NCI-H1417 treated with DMSO at 0.1 percent for 48 hours (cell line): ENCODE measurements at regions not wholly inside any gene's neighbourhood (a gene's known extent, or its start where the extent isn't known, plus 50 kb on each side); places are given as distances from the start of the nearest gene placed in this dataset.
A peak's percentile ranks its signal among the peaks of the same experiment; 100 is the strongest.
"Not testable (repeated sequence)": the region's sequence is repeated elsewhere in the genome, so short reads cannot be mapped to it uniquely, and the experiment has no call there.

Experiments
- DNase-seq: peaks from one replicate; lab custom pipeline; 2025; lab: John Stamatoyannopoulos, UW

- no peak for DNase-seq
Observed at GRCh38 chr2:4047961-4048891, 344.9 kb downstream of the DCDC2C start.

- no peak for DNase-seq
Observed at GRCh38 chr2:4049463-4049862, 346.1 kb downstream of the DCDC2C start.

GRCh38 chr2:4053769-4054493, 350.6 kb downstream of the DCDC2C start:
- DNase-seq: no peak

DNA sequence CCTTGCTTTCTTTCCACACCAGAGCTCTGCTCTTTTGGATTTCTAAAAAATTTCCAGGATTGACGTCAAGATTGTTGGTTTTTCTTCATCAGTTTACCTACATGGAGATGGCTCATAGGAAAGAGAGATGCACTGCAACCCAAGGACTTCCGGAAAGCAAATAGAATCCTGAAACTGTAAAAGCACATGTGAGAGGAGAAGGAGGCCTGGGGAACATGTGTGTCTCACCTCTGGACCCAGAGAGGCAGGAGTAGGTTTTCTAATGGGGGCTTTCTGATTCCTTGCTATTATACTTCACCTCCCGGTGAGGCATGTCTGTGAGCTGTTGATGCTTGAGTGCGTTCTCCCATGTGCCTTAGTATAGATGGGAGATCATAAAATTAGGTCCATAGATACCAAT, 362.8 kb downstream of the DCDC2C start:
- DNase-seq: no peak

- DNase-seq: no peak
Observed at GRCh38 chr2:4073026-4073569, 369.7 kb downstream of the DCDC2C start.

DNA sequence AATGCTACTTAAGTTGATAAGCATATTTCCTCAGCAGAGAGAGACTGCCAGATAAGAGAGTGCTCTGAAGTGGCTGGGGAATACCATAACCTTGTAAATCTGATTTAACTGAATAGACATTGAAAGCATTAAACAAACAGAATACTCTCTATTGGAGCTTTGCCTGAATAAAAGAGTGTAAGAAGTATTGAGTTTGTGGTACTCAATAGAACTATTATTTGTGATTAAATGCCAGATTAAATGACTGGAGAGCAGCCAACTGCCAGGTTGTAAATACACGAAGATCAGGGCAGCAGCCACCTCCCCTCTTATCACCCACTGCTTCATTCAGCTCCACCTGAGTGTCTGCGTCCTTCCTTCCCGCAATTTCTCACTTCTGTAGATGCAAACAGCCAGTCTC, 373.6 kb downstream of the DCDC2C start:
- peak; percentile 53 for DNase-seq

DNA sequence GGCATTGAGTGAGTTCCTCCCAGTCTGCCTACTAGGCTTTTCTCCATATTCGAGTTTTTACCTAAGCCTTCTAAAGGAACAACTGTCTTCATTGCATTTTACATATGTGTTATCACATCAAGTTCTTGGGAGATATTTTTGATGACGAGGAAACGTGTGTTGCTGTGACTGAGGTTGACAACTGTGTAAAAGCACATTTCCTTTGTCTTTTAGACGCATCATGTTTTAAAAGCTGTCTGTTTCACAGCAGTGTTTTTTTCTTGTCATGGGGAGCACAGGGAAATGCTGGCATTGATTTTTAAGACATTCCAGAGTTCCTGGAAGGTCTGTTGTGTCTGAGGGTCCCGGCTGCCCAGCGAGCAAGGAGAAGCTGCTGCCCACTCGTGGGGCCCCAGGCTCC, 381.8 kb downstream of the DCDC2C start:
- no peak for DNase-seq

GRCh38 chr2:4090668-4091630, 387.6 kb downstream of the DCDC2C start:
- DNase-seq: no peak

DNA sequence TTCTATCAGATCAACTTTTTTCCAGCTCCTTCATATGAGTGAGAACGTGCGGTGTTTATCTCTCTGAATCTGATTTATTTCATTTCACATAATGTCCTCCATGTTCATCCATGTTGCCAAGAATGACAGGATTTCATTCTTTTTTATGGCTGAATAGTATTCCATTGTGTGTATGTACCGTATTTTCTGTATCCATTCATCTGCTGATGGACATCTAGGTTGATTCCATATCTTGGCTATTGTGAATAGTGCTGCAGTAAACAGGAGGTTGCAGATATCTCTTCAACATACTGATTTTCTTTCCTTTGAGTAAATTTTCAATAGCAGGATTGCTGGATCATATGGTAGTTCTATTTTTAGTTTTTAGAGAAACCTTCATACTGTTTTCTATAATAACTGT, 388.5 kb downstream of the DCDC2C start:
- DNase-seq: no peak

- DNase-seq: no peak
Observed at GRCh38 chr2:4094743-4095142, 391.4 kb downstream of the DCDC2C start.

DNA sequence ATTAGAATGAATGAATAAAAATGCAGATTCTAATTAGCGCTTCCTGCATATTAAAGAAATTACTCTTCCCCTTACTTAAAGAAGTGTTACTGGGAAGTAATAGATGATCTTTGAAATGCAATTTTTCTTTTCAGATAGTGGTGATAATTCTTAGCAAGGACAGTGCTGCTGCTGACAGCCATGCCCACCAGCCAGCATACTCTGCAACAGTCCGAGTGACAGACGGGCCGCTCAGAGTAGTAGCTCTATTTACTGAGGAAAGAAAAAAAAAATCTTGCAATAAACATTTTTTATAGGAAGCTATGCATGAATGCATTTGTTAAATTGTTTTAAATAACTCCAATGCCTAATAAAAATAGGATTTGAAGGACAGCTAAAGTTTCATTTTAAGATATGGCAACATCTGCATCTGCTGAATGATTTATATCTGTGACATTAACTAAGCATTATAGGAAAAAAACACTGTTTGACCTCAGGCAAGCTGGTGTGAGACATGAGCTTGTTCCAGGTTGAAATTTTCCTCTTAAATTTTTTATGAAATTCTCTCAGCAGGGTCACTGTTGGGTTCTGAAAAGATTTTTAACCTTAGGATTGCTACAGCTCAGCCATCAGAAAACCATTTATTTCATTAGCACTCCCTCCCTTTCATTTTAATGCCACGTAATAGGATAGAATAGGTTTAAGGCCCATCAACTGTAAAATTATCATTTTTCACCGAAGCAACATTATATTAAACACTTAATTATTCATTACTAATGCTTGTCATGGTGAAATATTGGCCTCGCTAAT, 393.8 kb downstream of the DCDC2C start:
- DNase-seq: no peak

DNA sequence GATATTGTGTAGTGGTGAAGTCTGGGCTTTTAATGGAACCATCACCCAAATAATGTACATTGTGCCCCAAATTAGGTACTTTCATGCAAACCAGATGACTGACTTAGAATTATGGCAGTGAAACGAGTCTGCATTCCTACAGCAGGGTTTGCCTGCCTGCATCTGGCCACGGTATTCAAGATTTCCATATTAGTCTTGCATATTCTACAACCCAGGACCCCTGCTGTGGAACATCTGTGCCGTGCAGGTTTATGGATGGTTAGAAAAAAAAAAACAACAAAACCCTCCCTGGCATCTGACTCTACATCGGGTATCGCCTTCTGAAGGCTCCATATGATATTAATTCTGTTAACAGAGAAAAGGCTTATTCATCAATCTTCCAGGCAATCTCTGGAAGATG, 394.8 kb downstream of the DCDC2C start:
- DNase-seq: no peak

DNA sequence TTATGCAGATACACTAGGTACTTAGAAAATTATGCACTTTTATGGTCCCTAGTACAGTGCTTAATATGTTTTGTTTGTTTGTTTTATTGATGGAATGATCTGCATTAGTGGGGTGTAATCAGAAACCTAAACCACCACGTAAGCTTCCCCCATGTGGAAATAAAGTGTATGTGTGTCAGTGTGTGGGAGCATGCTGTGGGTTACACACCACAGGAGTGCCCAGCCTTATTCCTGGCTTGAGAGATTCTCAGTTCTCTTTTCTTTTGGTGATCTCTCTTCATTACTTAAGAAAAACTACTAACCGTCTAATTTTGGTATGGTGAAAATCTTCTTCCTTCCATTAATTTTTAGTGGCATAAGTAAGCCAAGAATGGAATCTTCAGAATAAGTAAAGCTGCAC, 398.6 kb downstream of the DCDC2C start:
- no peak for DNase-seq

GRCh38 chr2:4107179-4107578, 403.8 kb downstream of the DCDC2C start:
- no peak for DNase-seq

DNA sequence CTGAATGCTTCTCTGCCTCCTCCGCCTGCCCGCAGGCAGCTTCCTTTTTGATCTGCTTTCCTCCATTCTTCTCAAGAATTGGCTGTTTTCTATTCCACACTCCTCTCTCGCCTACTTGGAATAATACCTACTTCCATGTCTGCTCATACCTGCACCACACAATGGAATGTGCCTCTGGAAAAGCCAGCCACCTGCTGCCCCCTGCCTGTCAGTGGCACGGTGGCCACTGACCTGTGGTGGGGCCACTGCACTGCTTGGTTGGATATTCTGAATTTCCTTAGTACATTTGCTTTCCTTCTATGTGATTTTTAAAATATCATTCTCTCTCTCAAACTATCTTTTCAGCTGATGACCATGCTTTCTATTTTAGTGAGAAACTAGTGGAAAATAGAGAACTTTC, 406.9 kb downstream of the DCDC2C start:
- DNase-seq: no peak

- not testable (repeated sequence) for DNase-seq
Observed at GRCh38 chr2:4115435-4115834, 412.1 kb downstream of the DCDC2C start.

DNA sequence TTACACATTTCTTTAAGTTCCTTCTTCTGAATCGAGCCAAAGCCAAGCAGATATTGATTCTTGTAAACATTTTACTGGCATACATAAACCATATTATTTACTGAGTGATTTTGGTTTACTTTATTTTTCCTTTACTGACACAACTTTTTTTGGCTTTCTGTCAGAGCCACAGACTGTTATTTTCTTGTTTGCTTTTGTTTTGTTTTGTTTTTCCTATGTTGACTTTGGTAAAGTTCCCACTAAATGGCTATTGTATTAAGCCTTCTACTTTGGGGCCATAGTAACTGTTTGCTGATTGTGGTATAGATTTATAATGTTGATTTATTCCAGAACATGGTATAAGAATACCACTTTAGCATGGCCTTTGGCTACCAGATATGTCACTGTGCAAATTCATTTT, 419.4 kb downstream of the DCDC2C start:
- DNase-seq: no peak

DNA sequence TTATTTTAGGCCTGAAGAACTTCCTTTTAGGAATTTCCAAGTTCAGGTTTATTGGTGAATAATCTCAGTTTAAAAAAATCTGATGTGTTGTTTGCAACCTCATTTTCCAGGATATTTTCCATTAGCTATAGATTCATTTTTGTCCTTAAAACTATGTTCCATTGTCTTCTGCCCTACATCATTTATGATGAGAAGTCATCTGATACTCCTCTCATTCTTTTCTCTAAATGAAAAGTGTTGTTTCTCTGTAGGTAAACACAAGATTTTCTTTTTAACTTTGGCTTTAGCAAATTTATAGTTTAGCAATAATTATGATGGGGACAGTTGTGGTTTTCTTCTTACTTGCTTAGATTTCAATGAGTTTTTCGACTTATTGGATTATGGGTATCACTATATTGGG, 427.3 kb downstream of the DCDC2C start:
- DNase-seq: no peak

- DNase-seq: no peak
Observed at GRCh38 chr2:4134551-4135550, 431.5 kb downstream of the DCDC2C start.

GRCh38 chr2:4135765-4136164, 432.4 kb downstream of the DCDC2C start:
- DNase-seq: no peak
